A673 (cell line): ENCODE measurements at regions not wholly inside any gene's neighbourhood (a gene's known extent, or its start where the extent isn't known, plus 50 kb on each side); places are given as distances from the start of the nearest gene placed in this dataset.

Experiments
- EZH2 ChIP-seq: fragments of 200-600 bp; sonication (generic); IDR thresholded peaks from 2 replicates; pipeline ENCODE4 v1.6.1; 2017; ENCODE audit warnings: borderline replicate concordance, low read depth, mild to moderate bottlenecking, mixed read lengths, antibody characterized with exemption, low read length; ENCODE audit not compliant: poor library complexity, severe bottlenecking
- TF ChIP-seq, protein P1 (sequence below): fragments of 300-800, 200-600 bp; sonication (generic); conservative IDR thresholded peaks from 2 replicates; pipeline ENCODE4 v1.5.1; 2017; ENCODE audit warnings: low read depth, mild to moderate bottlenecking, antibody characterized with exemption, low read length, moderate library complexity, mixed read lengths

DNA sequence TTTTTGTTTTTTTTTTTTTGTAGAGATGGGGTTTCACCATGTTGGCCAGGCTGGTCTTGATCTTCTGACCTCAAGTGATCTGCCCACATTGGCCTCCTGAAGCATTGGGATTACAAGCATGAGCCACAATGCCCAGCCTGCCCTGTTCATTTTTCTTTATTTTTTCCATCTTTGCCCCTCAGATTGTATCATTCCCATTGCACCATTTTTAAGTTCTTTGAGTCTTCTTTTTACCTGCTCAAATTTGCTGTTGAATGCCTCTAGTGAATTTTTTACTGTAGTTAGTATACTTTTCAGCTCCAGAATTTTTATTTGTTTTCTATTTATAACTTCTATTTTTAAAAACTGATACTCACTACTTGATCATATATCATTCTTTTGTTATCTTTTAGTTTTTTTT lies 101.4 kb upstream of the SLC4A10 start:
- TF ChIP-seq, protein P1, sequence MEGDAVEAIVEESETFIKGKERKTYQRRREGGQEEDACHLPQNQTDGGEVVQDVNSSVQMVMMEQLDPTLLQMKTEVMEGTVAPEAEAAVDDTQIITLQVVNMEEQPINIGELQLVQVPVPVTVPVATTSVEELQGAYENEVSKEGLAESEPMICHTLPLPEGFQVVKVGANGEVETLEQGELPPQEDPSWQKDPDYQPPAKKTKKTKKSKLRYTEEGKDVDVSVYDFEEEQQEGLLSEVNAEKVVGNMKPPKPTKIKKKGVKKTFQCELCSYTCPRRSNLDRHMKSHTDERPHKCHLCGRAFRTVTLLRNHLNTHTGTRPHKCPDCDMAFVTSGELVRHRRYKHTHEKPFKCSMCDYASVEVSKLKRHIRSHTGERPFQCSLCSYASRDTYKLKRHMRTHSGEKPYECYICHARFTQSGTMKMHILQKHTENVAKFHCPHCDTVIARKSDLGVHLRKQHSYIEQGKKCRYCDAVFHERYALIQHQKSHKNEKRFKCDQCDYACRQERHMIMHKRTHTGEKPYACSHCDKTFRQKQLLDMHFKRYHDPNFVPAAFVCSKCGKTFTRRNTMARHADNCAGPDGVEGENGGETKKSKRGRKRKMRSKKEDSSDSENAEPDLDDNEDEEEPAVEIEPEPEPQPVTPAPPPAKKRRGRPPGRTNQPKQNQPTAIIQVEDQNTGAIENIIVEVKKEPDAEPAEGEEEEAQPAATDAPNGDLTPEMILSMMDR = no peak
- no peak for TF ChIP-seq EZH2
